ENCODE measurements at regions not wholly inside any gene's neighbourhood (a gene's known extent, or its start where the extent isn't known, plus 50 kb on each side); places are given as distances from the start of the nearest gene placed in this dataset.

GRCh38 chr3:83403927-83404326 lies 1554.9 kb upstream of the CADM2 start:
- no peaks in the 10 kb centered on the region for H4K20me1 ChIP-seq (ENCODE audit: insufficient read depth)
- no peak overlapping the region for H3K9ac ChIP-seq (ENCODE audit: low read length)
- no peaks in the 10 kb centered on the region for H3K9me2 ChIP-seq (ENCODE audit: insufficient read depth, low read length)

GRCh38 chr3:83426300-83426699 lies 1532.5 kb upstream of the CADM2 start:
- H3F3A ChIP-seq (ENCODE audit: insufficient read depth, low read length, poor library complexity, severe bottlenecking), result no peaks in the 10 kb centered on the region
- no peaks in the 10 kb centered on the region for H3K9me2 ChIP-seq (ENCODE audit: insufficient read depth, low read length)
- no peaks in the 10 kb centered on the region for H3K79me2 ChIP-seq (replicated peaks; ENCODE audit: insufficient read depth, low read length)
- no peaks in the 10 kb centered on the region for H3K9me3 ChIP-seq (ENCODE audit: low read length)
- no peaks in the 10 kb centered on the region for H3K27me3 ChIP-seq (ENCODE audit: insufficient read depth, low read depth, low read length)
- no peaks in the 10 kb centered on the region for H3K36me3 ChIP-seq (ENCODE audit: insufficient read depth, low read length)
- no peak overlapping the region for H3K4me2 ChIP-seq (ENCODE audit: low read length)
- H4K20me1 ChIP-seq (ENCODE audit: insufficient read depth), result no peaks in the 10 kb centered on the region
- no peak overlapping the region for H2AFZ ChIP-seq (ENCODE audit: low read depth, low read length)
- no peak overlapping the region for H3K9ac ChIP-seq (ENCODE audit: low read length)
- H3K27ac ChIP-seq (ENCODE audit: low read length), result no peak overlapping the region
- TF ChIP-seq CTCF (IDR thresholded peaks at IDR 0.05; ENCODE audit: poor library complexity, severe bottlenecking) (no peak), RAD21 (conservative IDR thresholded peaks at IDR 0.05) (no peak), TAF1 (IDR thresholded peaks at IDR 0.05; ENCODE audit: low read depth) (no peak), REST (IDR thresholded peaks at IDR 0.05; ENCODE audit: borderline replicate concordance) (no peak), SMC3 (conservative IDR thresholded peaks at IDR 0.05; ENCODE audit: poor library complexity) (no peak), EP300 (conservative IDR thresholded peaks at IDR 0.05; ENCODE audit: poor library complexity, severe bottlenecking) (no peak), POLR2AphosphoS5 (IDR thresholded peaks at IDR 0.05) (no peak), EZH2 (IDR thresholded peaks at IDR 0.05; ENCODE audit: borderline replicate concordance, insufficient read depth, low read length, poor library complexity, severe bottlenecking) (no peak), MXI1 (conservative IDR thresholded peaks at IDR 0.05; ENCODE audit: poor library complexity, severe bottlenecking) (no peak)
- no peak overlapping the region for H3K4me3 ChIP-seq (ENCODE audit: low read length)

More at GRCh38 chr3:83403927-83404326, 1554.9 kb upstream of the CADM2 start:
- H3K4me3 ChIP-seq (ENCODE audit: low read length), result no peak overlapping the region
- no peaks in the 10 kb centered on the region for H3K36me3 ChIP-seq (ENCODE audit: insufficient read depth, low read length)
- H3K4me2 ChIP-seq (ENCODE audit: low read length), result no peak overlapping the region
- no peaks in the 10 kb centered on the region for H3K79me2 ChIP-seq (replicated peaks; ENCODE audit: insufficient read depth, low read length)
- H3F3A ChIP-seq (ENCODE audit: insufficient read depth, low read length, poor library complexity, severe bottlenecking), result no peaks in the 10 kb centered on the region
- H3K9me3 ChIP-seq (ENCODE audit: low read length), result no peaks in the 10 kb centered on the region
- H2AFZ ChIP-seq (ENCODE audit: low read depth, low read length), result no peak overlapping the region
- no peak overlapping the region for H3K27ac ChIP-seq (ENCODE audit: low read length)
- no peaks in the 10 kb centered on the region for H3K27me3 ChIP-seq (ENCODE audit: insufficient read depth, low read depth, low read length)
- TF ChIP-seq EP300 (conservative IDR thresholded peaks at IDR 0.05; ENCODE audit: poor library complexity, severe bottlenecking), result no peak
- no peak for TF ChIP-seq TAF1 (IDR thresholded peaks at IDR 0.05; ENCODE audit: low read depth)
- TF ChIP-seq EZH2 (IDR thresholded peaks at IDR 0.05; ENCODE audit: borderline replicate concordance, insufficient read depth, low read length, poor library complexity, severe bottlenecking), result no peak
